ENCODE measurements at regions not wholly inside any gene's neighbourhood (a gene's known extent, or its start where the extent isn't known, plus 50 kb on each side); places are given as distances from the start of the nearest gene placed in this dataset.
A peak's percentile ranks its signal among the peaks of the same experiment; 100 is the strongest.

DNA sequence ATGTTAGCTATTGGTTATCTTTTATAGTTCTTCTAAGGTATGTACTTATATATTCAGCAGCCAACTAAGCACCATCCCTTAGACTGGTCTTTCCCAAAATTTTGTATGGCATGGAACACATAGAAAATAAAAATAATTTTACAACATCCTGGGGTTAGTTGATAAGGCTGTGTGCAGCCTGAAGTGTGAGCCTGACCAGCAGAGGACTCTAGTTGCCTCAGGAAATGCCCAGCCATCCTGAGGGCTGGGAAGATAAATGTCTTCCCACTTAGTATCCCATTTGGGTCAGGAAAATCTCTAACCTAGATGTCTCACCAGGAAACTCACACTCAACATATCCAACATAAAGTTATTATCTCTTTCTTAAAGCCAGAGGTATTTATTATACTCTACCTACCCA lies 251.4 kb upstream of the POF1B start:
- TF ChIP-seq, protein P1, sequence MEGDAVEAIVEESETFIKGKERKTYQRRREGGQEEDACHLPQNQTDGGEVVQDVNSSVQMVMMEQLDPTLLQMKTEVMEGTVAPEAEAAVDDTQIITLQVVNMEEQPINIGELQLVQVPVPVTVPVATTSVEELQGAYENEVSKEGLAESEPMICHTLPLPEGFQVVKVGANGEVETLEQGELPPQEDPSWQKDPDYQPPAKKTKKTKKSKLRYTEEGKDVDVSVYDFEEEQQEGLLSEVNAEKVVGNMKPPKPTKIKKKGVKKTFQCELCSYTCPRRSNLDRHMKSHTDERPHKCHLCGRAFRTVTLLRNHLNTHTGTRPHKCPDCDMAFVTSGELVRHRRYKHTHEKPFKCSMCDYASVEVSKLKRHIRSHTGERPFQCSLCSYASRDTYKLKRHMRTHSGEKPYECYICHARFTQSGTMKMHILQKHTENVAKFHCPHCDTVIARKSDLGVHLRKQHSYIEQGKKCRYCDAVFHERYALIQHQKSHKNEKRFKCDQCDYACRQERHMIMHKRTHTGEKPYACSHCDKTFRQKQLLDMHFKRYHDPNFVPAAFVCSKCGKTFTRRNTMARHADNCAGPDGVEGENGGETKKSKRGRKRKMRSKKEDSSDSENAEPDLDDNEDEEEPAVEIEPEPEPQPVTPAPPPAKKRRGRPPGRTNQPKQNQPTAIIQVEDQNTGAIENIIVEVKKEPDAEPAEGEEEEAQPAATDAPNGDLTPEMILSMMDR (conservative IDR thresholded peaks at IDR 0.05; ENCODE audit: low read depth, low read length): no peak
- no peak overlapping the region for H3K4me3 ChIP-seq (ENCODE audit: low read depth, low read length)
- DNase-seq (ENCODE audit: low read depth): no peak

DNA sequence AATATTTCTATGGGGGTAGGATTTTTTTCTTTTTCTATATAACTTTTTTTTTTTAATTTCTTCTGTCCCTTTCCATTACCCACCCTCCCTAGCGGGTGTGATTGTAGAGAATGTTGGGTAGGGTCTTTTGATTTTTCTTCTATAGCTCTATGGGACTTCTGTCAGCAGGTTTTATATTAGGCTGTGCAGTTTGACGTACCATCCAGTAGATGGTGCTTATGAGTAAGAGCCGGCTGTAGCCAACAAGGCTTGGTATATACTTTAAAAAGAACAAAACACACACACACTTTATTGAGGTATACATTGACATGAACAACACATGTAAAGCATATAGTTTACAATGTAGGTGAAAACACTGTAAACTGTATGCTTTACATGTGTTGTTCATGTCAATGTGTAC lies 247.9 kb upstream of the POF1B start:
- TF ChIP-seq, protein P1 (conservative IDR thresholded peaks at IDR 0.05; ENCODE audit: low read depth, low read length): peak; percentile 43
- peak; percentile 13 for DNase-seq (ENCODE audit: low read depth)

DNA sequence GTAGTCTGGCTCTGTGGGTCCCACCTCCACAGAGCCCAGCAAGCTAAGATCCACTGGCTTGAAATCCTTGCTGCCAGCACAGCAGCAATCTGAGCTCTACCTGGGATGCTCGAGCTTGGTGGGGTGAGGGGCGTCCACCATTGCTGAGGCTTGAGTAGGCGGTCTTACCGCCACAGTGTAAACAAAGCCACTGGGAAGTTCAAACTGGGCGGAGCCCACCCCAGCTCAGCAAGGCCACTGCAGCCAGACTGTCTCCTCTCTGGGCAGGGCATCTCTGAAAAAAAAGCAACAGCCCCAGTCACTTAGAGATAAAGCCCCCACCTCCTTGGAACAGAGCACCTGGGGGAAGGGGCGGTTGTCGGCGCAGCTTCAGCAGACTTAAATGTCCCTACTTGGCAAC lies 243.2 kb upstream of the POF1B start:
- DNase-seq (ENCODE audit: low read depth): no peak
- TF ChIP-seq, protein P1 (conservative IDR thresholded peaks at IDR 0.05; ENCODE audit: low read depth, low read length): no peak
- H3K4me3 ChIP-seq (ENCODE audit: low read depth, low read length): no peak overlapping the region

More for the DNA sequence above, 247.9 kb upstream of the POF1B start:
- H3K4me3 ChIP-seq (ENCODE audit: low read depth, low read length): no peak overlapping the region

DNA sequence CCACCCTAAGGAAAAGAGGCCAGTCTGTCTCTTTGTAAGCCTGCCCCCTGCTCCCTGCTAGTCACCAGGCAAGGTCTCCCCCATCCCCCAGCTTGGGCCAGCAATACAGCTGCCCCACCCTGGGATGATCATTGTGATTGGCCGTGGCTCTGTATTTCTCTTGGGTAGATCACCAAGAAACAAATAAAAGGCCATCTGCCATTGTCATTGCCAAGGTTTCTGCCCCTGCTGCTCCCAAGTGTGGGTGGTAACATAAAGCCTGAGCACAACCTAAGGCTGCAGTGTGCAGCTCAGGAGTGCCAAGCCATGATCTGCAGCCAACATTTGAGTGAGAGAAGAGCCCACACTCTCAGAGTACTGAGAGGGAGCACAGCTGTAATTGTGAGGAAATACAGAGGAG lies 241.0 kb upstream of the POF1B start:
- DNase-seq (ENCODE audit: low read depth): no peak
- TF ChIP-seq, protein P1 (conservative IDR thresholded peaks at IDR 0.05; ENCODE audit: low read depth, low read length): no peak
- no peak overlapping the region for H3K4me3 ChIP-seq (ENCODE audit: low read depth, low read length)

DNA sequence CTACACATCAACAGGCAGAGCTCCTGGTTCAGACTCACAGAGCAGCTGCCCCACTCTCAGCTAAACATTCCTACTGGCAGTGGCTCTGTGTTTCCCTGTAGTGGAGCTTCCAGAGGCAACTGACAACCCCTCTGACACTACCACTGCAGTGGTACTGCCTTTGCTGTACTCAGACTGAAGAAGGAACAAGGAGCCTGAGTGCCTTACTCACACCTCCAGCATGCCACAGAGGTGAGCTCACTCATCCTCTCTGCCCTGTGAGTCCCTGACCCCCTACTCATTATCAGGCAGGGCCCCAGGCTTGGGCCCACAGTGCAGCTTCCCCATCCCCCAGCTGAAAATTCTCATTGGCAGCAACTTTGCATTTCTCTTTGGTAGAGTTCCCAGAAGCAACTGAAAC lies 240.5 kb upstream of the POF1B start:
- DNase-seq (ENCODE audit: low read depth): no peak
- H3K4me3 ChIP-seq (ENCODE audit: low read depth, low read length): no peak overlapping the region
- TF ChIP-seq, protein P1 (conservative IDR thresholded peaks at IDR 0.05; ENCODE audit: low read depth, low read length): no peak

DNA sequence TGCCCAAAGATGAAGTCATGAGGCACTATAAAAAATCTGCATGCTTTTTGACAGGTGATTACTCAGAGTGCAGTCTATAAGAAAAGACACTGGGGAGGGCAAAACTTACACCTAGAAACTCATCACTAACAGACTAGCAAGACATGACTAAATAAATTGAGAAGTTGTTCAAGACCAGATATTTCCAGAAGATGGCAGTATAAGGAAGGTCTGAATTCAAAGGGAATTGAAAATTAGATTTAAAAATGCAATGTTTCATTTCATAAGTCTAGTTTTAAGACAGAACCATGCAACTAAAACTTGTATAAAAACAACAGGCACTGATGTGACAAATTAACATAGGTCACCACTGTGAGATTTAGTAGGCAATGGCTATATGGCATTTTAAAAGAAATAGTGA lies 232.5 kb upstream of the POF1B start:
- TF ChIP-seq, protein P1 (conservative IDR thresholded peaks at IDR 0.05; ENCODE audit: low read depth, low read length): peak; percentile 38
- no peak overlapping the region for H3K4me3 ChIP-seq (ENCODE audit: low read depth, low read length)
- DNase-seq (ENCODE audit: low read depth): peak; percentile 27

DNA sequence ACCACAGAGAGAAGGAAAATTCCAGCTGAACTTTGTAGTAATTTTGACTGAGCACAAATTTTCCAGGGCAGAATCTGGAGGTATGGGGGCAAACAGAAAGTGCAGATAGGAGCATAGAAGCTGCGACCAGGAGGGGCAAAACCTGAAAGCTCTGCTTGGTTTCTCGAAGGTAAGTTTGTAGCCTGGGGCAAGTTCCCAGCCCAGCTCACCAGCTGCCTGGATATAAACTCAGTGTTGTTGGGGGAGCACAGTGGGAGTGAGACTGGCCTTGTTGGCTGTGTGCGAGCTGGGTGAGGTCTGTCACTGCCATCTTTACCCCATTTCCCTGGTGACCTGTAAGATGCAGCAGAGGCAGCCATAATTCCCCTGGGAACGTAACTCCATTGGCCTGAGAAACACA lies 213.5 kb upstream of the POF1B start:
- H3K4me3 ChIP-seq (ENCODE audit: low read depth, low read length): no peak overlapping the region
- TF ChIP-seq, protein P1 (conservative IDR thresholded peaks at IDR 0.05; ENCODE audit: low read depth, low read length): no peak
- no peak for DNase-seq (ENCODE audit: low read depth)

All from choroid plexus epithelial cell (primary cell).